ENCODE measurements at regions not wholly inside any gene's neighbourhood (a gene's known extent, or its start where the extent isn't known, plus 50 kb on each side); places are given as distances from the start of the nearest gene placed in this dataset.

GRCh38 chr1:67945733-67946374, 104.6 kb downstream of the DIRAS3 start:
- H3K4me3 ChIP-seq (ENCODE audit: low read depth, low read length) = no peak overlapping the region
- DNase-seq (ENCODE audit: low read depth) = no peak
- no peak for TF ChIP-seq CTCF (IDR thresholded peaks at IDR 0.05; ENCODE audit: insufficient read depth, low read length)

GRCh38 chr1:67942274-67942673, 108.2 kb downstream of the DIRAS3 start:
- DNase-seq (ENCODE audit: low read depth) = peak; percentile 66
- TF ChIP-seq CTCF (IDR thresholded peaks at IDR 0.05; ENCODE audit: insufficient read depth, low read length) = no peak
- H3K4me3 ChIP-seq (ENCODE audit: low read depth, low read length) = no peak overlapping the region

- no peak for TF ChIP-seq CTCF (IDR thresholded peaks at IDR 0.05; ENCODE audit: insufficient read depth, low read length)
- no peak for DNase-seq (ENCODE audit: low read depth)
These were observed 108.5 kb upstream of the GNG12 start for GRCh38 chr1:67941746-67942145.

GRCh38 chr1:67941155-67941554, 107.9 kb upstream of the GNG12 start:
- no peak for DNase-seq (ENCODE audit: low read depth)

More at GRCh38 chr1:67941746-67942145, 108.5 kb upstream of the GNG12 start:
- no peak overlapping the region for H3K4me3 ChIP-seq (ENCODE audit: low read depth, low read length)

GRCh38 chr1:67939942-67940341, 106.7 kb upstream of the GNG12 start:
- no peak for DNase-seq (ENCODE audit: low read depth)
- no peak overlapping the region for H3K4me3 ChIP-seq (ENCODE audit: low read depth, low read length)
- TF ChIP-seq CTCF (IDR thresholded peaks at IDR 0.05; ENCODE audit: insufficient read depth, low read length) = no peak

More at GRCh38 chr1:67941155-67941554, 107.9 kb upstream of the GNG12 start:
- TF ChIP-seq CTCF (IDR thresholded peaks at IDR 0.05; ENCODE audit: insufficient read depth, low read length) = no peak
- no peak overlapping the region for H3K4me3 ChIP-seq (ENCODE audit: low read depth, low read length)

- H3K4me3 ChIP-seq (ENCODE audit: low read depth, low read length) = no peak overlapping the region
- DNase-seq (ENCODE audit: low read depth) = no peak
- no peak for TF ChIP-seq CTCF (IDR thresholded peaks at IDR 0.05; ENCODE audit: insufficient read depth, low read length)
These were observed 106.0 kb upstream of the GNG12 start for GRCh38 chr1:67939186-67939743.
